GM12874 (cell line): ENCODE measurements at regions not wholly inside any gene's neighbourhood (a gene's known extent, or its start where the extent isn't known, plus 50 kb on each side); places are given as distances from the start of the nearest gene placed in this dataset.

Experiments
- TF ChIP-seq, protein P1 (sequence below): IDR thresholded peaks from 2 replicates; pipeline ENCODE4 v1.5.1; 2011; ENCODE audit warnings: low read depth, mild to moderate bottlenecking, control low read depth, low read length, moderate library complexity; ENCODE audit not compliant: insufficient read depth

DNA sequence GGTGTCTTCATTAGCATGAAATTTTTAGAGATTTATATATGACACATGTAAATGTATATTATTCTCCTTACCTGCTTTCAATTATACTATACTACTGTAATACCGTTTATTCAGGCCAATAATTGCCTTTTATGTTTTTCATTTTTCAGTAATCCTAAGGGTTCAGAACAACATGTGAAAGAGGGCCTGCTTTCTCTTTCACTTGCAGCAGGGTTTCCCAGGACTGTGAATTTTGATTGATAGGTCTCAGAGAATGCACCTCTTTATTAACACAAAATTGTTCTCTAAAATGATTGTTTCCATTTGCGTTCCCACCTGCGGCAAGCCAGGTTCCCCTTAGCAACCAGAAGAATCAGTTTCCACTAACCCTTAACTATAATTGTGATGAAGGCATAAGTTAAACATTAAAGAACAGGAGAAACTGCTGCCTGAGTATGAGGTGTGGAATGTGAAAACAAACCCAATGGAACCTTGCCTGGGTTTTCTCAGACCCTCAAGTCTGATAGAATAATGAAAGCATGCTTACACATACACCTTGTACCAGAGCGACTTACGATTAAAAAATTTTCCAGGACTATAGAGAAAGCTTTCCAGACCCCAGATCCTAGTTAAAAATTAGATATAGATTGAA, 1591.2 kb upstream of the LRRTM1 start:
- TF ChIP-seq, protein P1, sequence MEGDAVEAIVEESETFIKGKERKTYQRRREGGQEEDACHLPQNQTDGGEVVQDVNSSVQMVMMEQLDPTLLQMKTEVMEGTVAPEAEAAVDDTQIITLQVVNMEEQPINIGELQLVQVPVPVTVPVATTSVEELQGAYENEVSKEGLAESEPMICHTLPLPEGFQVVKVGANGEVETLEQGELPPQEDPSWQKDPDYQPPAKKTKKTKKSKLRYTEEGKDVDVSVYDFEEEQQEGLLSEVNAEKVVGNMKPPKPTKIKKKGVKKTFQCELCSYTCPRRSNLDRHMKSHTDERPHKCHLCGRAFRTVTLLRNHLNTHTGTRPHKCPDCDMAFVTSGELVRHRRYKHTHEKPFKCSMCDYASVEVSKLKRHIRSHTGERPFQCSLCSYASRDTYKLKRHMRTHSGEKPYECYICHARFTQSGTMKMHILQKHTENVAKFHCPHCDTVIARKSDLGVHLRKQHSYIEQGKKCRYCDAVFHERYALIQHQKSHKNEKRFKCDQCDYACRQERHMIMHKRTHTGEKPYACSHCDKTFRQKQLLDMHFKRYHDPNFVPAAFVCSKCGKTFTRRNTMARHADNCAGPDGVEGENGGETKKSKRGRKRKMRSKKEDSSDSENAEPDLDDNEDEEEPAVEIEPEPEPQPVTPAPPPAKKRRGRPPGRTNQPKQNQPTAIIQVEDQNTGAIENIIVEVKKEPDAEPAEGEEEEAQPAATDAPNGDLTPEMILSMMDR, result no peak

DNA sequence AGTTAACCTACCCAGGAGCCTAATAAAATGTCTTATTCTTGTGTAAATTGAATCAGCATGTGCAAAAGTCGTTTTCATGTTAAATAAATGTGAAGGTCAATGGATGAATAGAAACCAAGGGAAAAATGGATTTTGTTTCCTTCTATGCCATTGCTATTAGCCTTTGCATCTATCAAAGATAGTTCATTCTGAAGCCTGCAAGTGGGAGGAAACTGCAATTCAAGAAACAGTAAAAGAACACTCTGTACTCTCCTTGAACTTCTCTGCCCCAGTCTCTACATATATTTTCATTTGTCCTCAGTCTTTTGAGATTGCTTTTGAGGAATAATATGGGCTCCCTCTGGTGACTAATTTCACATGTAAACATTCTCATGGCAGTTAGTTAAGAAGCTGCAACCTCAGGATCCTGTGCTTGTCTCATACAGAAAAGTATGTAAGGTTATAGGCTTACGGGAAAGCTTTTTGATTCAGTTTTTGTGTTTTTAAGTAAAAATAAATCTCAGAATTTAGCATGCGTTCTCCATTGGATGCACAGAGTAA, 1590.0 kb upstream of the LRRTM1 start:
- TF ChIP-seq, protein P1, result no peak

DNA sequence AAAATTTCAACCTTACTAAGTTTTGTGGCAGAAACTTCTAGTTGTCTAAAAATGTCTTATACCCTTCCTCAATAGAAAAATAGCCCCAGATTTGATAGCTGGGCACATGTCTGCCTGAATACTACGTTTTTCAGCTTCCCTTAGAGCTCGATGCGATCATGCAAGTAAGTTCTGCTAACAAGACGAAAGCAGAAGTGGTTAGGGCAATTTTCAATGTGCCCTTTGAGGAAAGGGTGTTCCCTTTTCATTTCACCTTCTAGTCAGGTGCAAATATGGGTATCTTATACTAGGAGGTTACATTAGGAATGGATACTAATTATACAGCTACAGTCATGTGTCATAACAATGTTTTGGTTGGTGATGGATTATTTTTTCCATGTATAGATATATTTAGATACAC, 1572.1 kb upstream of the LRRTM1 start:
- TF ChIP-seq, protein P1, result no peak

DNA sequence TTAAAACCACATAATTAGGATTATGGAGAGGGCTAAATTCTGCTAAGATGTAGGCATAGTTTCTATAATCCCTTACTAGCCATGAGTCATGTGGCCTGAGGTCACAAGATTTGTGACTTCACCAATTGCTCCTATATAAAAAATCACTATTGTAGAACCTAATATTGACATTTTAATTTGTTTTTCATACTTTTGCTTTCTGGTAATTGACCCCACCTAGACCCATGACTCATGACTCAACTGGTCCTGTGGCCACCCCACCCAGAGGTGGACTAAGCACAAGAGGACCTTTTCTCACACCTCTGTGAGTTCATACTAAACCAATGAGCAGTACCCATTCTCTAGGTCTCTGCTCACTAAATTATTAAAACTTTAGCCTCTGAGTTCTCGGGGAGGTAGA, 1567.5 kb upstream of the LRRTM1 start:
- TF ChIP-seq, protein P1, result no peak

DNA sequence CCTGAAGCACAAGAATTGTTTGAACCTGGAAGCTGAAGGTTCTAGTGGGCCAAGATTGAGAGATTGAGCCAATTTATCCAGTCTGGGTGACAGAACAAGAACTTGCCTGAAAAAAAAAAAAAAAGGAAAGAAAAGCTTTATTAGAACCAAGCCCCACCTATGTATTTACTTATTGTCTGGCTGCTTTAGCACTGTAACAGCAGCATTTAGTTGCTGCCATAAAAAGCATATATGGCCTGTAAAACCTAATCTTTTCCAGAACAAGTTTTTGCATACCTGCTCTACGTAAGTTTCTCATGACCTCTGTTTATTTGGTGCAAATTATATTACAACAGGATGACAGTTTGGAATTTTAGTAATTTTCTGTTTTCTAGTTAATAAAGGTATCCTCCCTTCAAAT, 1565.6 kb upstream of the LRRTM1 start:
- TF ChIP-seq, protein P1, result no peak

DNA sequence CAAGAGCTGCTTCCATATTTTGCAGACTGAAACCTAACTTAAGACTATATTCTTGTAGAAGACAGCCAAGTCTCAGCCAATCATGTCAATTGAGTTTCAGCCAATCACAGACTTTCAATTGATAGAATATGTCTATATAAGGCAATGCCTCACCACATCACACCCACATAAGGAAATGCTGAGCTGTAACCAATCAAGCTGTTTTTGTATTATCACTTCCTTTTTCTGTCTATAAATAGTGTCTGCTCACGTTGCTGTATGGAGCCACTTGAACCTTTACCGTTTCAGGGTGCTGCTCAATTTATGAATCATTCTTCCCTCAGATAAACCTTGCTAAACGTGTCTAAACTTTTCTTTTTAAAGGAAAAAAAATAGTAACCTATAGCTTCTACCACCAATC, 1554.4 kb upstream of the LRRTM1 start:
- TF ChIP-seq, protein P1, result no peak

DNA sequence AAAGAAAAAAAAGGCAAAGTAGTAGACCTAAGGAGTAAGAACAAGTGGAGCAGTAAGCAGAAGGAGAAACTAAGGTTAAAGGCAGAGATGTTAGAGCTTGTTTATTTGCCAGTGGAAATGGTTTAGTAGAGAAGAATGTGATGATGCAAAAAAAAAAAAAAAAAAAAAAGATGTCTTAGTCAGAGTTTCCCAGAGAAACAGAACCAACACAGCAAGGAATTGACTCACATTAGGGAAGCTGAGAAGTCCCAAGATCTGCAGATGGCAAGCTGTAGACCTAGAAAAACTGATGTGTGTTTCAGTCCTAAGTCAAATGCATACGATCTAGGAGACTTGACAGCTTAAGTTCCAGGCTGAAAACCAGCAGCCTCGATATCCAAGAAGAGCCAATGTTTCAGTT, 1548.8 kb upstream of the LRRTM1 start:
- TF ChIP-seq, protein P1, result no peak
